ENCODE measurements at regions not wholly inside any gene's neighbourhood (a gene's known extent, or its start where the extent isn't known, plus 50 kb on each side); places are given as distances from the start of the nearest gene placed in this dataset.
"Not testable (repeated sequence)": the region's sequence is repeated elsewhere in the genome, so short reads cannot be mapped to it uniquely, and the experiment has no call there.

DNA sequence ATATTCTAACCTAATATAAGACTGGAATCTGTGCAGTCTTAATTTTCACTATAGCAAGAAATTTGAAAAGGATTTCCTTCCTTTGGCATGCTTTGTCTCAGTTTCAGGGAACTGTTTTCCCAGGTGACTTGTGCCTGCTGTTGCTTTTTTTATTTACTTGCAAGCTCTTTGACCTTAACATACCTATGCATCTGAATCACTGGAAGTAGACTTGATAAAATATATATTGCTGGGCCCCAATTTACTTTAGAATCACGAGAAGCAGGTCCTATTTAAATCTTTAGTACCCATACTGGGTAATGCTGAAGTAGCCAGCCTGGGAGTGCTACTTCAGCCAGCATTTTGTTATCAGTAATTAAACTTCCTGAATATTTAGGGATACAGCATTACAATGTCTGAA is 257.9 kb upstream of the ALCAM start:
- H3K36me3 Mint-ChIP-seq (ENCODE audit: low read depth): no peaks in the 10 kb centered on the region
- no peaks in the 10 kb centered on the region for H3K4me1 Mint-ChIP-seq
- no peak overlapping the region for H3K4me3 Mint-ChIP-seq
- DNase-seq: no peak
- H3K9me3 Mint-ChIP-seq: peaks cover 12% of the 10 kb centered on the region
- CTCF ChIA-PET: no interaction called here
- POLR2A ChIA-PET: no interaction called here
- H3K27ac Mint-ChIP-seq: no peak overlapping the region
- no peaks in the 10 kb centered on the region for H3K27me3 Mint-ChIP-seq

DNA sequence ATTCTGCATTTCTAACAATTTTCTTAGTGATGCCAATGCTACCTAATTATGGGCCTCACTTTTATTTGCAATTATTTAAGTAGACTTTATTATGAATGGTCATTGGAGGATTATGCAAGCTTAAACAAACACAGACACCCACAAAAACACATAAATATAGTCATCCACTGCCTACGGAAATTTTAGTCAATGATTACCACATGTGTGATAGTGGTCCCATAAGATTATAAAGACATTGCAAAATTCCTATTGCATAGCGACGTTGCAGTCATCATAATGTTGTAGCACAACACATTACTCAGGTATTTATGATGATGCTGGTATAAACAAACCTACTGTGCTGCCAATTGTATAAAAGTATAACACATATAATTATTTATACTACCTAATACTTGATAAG is 247.8 kb upstream of the ALCAM start:
- Mint-ChIP-seq H3K27ac (no peak overlapping the region), H3K27me3 (no peaks in the 10 kb centered on the region), H3K4me3 (no peak overlapping the region), H3K36me3 (ENCODE audit: low read depth) (no peaks in the 10 kb centered on the region), H3K9me3 (no peaks in the 10 kb centered on the region), H3K4me1 (no peaks in the 10 kb centered on the region)
- no peak for DNase-seq
- POLR2A ChIA-PET: no interaction called here
- CTCF ChIA-PET: no interaction called here

- DNase-seq: no peak
- Mint-ChIP-seq H3K4me1 (no peaks in the 10 kb centered on the region), H3K27me3 (no peaks in the 10 kb centered on the region), H3K27ac (no peak overlapping the region), H3K4me3 (no peak overlapping the region), H3K9me3 (no peaks in the 10 kb centered on the region), H3K36me3 (ENCODE audit: low read depth) (no peaks in the 10 kb centered on the region)
- ChIA-PET CTCF (no interaction called here), POLR2A (no interaction called here)
These were observed 246.8 kb upstream of the ALCAM start for GRCh38 chr3:105119801-105120340.

DNA sequence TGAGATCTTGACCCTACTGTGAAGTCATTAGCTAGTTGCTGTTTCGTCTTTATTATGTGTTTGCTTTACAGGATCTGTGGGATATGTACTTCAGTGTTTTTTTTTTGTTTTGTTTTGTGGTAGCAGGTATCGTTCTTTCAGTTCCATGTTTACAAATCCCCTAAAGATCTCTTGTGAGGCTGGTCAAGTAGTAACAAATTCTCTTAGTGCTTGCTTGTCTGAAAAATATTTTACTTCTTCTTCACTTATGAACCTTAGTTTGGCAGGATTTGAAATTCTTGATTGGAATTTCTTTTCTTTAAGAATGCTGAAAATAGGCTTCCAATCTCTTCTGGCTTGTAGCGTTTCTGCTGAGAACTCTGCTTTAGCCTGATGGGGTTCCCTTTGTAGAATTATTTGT is 235.8 kb upstream of the ALCAM start:
- no peak for DNase-seq
- Mint-ChIP-seq H3K36me3 (ENCODE audit: low read depth) (no peaks in the 10 kb centered on the region), H3K4me3 (no peak overlapping the region), H3K27me3 (no peaks in the 10 kb centered on the region), H3K4me1 (no peaks in the 10 kb centered on the region), H3K9me3 (peaks cover 11% of the 10 kb centered on the region), H3K27ac (no peak overlapping the region)
- ChIA-PET POLR2A (no interaction called here), CTCF (no interaction called here)

- ChIA-PET CTCF (interaction anchor here (0.6 kb wide), 1 partner anchor 33 kb away, joined by 3 read pairs; no protein-coding TSS in a partner anchor), POLR2A (no interaction called here)
These were observed 228.8 kb upstream of the ALCAM start for GRCh38 chr3:105137911-105138310.

DNA sequence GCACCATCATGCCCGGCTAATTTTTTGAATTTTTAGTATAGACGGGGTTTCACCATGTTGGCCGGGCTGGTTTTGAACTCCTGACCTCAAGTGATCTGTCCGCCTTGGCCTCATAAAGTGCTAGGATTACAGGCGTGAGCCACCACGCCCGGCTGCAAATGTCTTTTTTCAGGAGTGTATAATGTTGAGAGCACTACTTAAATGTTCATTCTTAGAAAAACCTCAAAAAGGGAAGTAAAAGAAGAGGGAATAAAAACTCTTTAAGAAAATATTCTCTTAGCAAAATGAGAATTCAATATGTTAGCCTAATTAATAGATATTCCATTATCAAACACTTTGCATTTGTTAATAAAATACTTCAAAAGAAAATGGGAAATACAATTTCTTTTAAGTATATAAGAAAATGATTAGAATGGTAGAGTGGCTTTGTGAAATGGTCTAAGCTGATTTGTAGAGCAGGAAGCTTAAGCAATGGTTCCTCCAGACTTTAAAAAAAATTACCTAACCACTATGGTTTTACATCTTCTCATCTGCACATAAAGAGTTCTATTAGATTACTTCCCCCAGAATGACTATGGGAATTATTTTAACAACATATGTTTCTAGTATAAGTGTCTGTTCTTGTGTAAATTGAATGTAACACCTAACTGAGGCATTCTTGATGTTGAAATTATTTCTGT is 226.7 kb upstream of the ALCAM start:
- Mint-ChIP-seq H3K27me3 (no peaks in the 10 kb centered on the region), H3K4me1 (no peaks in the 10 kb centered on the region), H3K27ac (no peak overlapping the region), H3K4me3 (no peak overlapping the region), H3K9me3 (no peaks in the 10 kb centered on the region), H3K36me3 (ENCODE audit: low read depth) (no peaks in the 10 kb centered on the region)
- POLR2A ChIA-PET: no interaction called here
- CTCF ChIA-PET: no interaction called here
- DNase-seq: no peak

More at GRCh38 chr3:105137911-105138310, 228.8 kb upstream of the ALCAM start:
- no peak for DNase-seq
- H3K27me3 Mint-ChIP-seq: no peaks in the 10 kb centered on the region
- H3K36me3 Mint-ChIP-seq (ENCODE audit: low read depth): no peaks in the 10 kb centered on the region
- H3K4me1 Mint-ChIP-seq: no peaks in the 10 kb centered on the region
- H3K27ac Mint-ChIP-seq: no peak overlapping the region
- no peak overlapping the region for H3K4me3 Mint-ChIP-seq
- H3K9me3 Mint-ChIP-seq: peaks cover 2% of the 10 kb centered on the region

- Mint-ChIP-seq H3K9me3 (no peaks in the 10 kb centered on the region), H3K27ac (no peak overlapping the region), H3K4me1 (no peaks in the 10 kb centered on the region), H3K4me3 (no peak overlapping the region), H3K27me3 (no peaks in the 10 kb centered on the region), H3K36me3 (ENCODE audit: low read depth) (no peaks in the 10 kb centered on the region)
- DNase-seq: no peak
- POLR2A ChIA-PET: no interaction called here
- CTCF ChIA-PET: no interaction called here
These were observed 225.8 kb upstream of the ALCAM start for GRCh38 chr3:105140899-105141367.

GRCh38 chr3:105144837-105145236 is 221.9 kb upstream of the ALCAM start:
- no peak overlapping the region for H3K4me3 Mint-ChIP-seq
- no peak overlapping the region for H3K27ac Mint-ChIP-seq
- no peaks in the 10 kb centered on the region for H3K4me1 Mint-ChIP-seq
- DNase-seq: no peak
- POLR2A ChIA-PET: no interaction called here
- no peaks in the 10 kb centered on the region for H3K27me3 Mint-ChIP-seq
- CTCF ChIA-PET: no interaction called here
- peaks cover 4% of the 10 kb centered on the region for H3K9me3 Mint-ChIP-seq
- H3K36me3 Mint-ChIP-seq (ENCODE audit: low read depth): no peaks in the 10 kb centered on the region

DNA sequence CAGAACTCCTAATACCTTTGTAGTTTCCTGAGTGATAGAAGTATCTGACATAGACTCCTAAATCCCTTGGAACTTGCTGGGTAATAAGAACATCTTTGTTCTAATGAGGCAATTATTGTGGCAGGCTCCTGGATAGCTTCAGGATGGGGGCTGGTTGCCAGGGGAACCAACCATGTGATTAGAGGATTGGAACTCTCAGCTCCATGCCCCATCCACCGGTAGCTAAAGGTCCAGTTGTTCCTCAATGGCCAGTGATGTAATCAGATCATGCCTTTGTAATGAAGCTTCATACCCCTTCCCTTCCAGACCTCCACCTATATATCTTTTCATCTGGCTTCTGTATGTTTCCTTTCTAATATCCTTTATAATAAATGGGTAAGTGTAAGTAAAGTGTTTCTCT is 221.2 kb upstream of the ALCAM start:
- CTCF ChIA-PET: no interaction called here
- POLR2A ChIA-PET: interaction anchor here (0.6 kb wide), 1 partner anchor 8 kb away, joined by 3 read pairs; no protein-coding TSS in a partner anchor
- Mint-ChIP-seq H3K27ac (no peak overlapping the region), H3K9me3 (peaks cover 4% of the 10 kb centered on the region), H3K27me3 (no peaks in the 10 kb centered on the region), H3K36me3 (ENCODE audit: low read depth) (no peaks in the 10 kb centered on the region), H3K4me3 (no peak overlapping the region), H3K4me1 (no peaks in the 10 kb centered on the region)
- no peak for DNase-seq

- H3K36me3 Mint-ChIP-seq (ENCODE audit: low read depth); CTCF ChIA-PET; DNase-seq; H3K4me1 Mint-ChIP-seq; H3K27me3 Mint-ChIP-seq; H3K4me3 Mint-ChIP-seq; POLR2A ChIA-PET; H3K9me3 Mint-ChIP-seq; H3K27ac Mint-ChIP-seq: not testable (repeated sequence)
These were observed 217.5 kb upstream of the ALCAM start for GRCh38 chr3:105149197-105149596.

GRCh38 chr3:105152987-105153386 is 213.7 kb upstream of the ALCAM start:
- no peak overlapping the region for H3K4me3 Mint-ChIP-seq
- CTCF ChIA-PET: no interaction called here
- no peak for DNase-seq
- H3K4me1 Mint-ChIP-seq: no peaks in the 10 kb centered on the region
- H3K27me3 Mint-ChIP-seq: no peaks in the 10 kb centered on the region
- no peak overlapping the region for H3K27ac Mint-ChIP-seq
- POLR2A ChIA-PET: no interaction called here
- H3K36me3 Mint-ChIP-seq (ENCODE audit: low read depth): no peaks in the 10 kb centered on the region
- peaks cover 4% of the 10 kb centered on the region for H3K9me3 Mint-ChIP-seq

GRCh38 chr3:105154692-105155091 is 212.0 kb upstream of the ALCAM start:
- ChIA-PET CTCF (no interaction called here), POLR2A (no interaction called here)
- no peak overlapping the region for H3K27ac Mint-ChIP-seq
- H3K27me3 Mint-ChIP-seq: no peaks in the 10 kb centered on the region
- H3K4me3 Mint-ChIP-seq: no peak overlapping the region
- H3K9me3 Mint-ChIP-seq: peaks cover under 1% of the 10 kb centered on the region
- H3K36me3 Mint-ChIP-seq (ENCODE audit: low read depth): no peaks in the 10 kb centered on the region
- H3K4me1 Mint-ChIP-seq: no peaks in the 10 kb centered on the region
- no peak for DNase-seq

DNA sequence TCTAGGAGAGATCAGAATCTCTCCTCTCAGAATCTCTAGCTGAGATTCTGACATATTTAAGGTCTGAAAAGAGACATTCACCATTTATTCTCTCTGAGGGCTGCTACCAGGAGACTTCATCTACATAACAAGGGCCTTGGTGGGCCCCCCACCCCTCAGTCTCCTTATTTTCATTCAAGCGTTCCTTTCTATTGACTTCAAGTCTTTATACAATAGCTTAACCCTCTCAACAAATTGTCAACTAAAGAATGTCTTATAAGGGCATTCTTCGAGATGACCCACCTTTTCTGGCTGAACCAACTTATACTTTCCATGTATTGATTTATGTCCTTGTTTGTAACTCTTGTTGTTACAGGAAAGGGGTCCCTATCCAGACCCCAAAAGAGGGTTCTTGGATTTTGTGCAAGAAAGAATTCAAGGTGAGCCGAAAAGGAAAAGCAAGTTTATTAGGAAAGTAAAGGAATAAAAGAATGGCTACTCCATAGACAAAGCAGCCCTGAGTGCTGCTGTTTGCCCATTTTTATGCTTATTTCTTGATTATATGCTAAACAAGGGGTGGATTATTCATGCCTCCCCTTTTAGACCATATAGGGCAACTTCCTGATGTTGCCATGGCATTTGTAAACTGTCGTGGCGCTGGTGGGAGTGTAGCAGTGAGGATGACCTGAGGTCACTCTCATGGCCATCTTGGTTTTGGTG is 209.5 kb upstream of the ALCAM start:
- Mint-ChIP-seq H3K4me3 (no peak overlapping the region), H3K27ac (no peak overlapping the region), H3K27me3 (no peaks in the 10 kb centered on the region), H3K4me1 (no peaks in the 10 kb centered on the region), H3K36me3 (ENCODE audit: low read depth) (no peaks in the 10 kb centered on the region), H3K9me3 (no peaks in the 10 kb centered on the region)
- POLR2A ChIA-PET: no interaction called here
- DNase-seq: no peak
- CTCF ChIA-PET: no interaction called here

GRCh38 chr3:105157766-105158085 is 209.0 kb upstream of the ALCAM start:
- Mint-ChIP-seq H3K27me3 (no peaks in the 10 kb centered on the region), H3K36me3 (ENCODE audit: low read depth) (no peaks in the 10 kb centered on the region), H3K9me3 (no peaks in the 10 kb centered on the region), H3K4me1 (no peaks in the 10 kb centered on the region), H3K27ac (no peak overlapping the region), H3K4me3 (no peak overlapping the region)
- CTCF ChIA-PET: no interaction called here
- no peak for DNase-seq
- POLR2A ChIA-PET: no interaction called here

Data from activated CD4-positive, alpha-beta T cell treated with anti-CD3 and anti-CD28 coated beads, Interleukin-2, amount 10 ng/mL, durations not matched to agents 7 days and 5 days (primary cell).